ENCODE measurements at regions not wholly inside any gene's neighbourhood (a gene's known extent, or its start where the extent isn't known, plus 50 kb on each side); places are given as distances from the start of the nearest gene placed in this dataset.

DNA sequence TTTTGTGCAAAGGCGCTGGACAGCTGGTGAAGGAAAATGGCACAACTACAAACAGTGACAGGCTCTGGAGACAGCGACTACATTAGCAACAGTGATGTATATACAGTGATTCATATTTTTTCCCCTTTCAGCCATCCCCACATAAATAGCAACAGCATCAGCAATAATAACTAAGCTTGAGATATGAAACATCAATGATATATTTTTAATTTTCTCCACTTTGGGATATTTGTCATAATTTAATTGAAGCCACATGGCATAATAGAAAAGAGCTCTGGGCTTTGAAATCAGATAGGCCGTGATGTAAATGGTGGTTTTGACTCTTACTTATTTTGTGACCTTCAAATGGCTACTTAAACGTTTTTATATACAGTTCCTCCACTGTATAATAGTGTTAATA is 764.3 kb upstream of the PRMT6 start:
- TF ChIP-seq, protein P1, sequence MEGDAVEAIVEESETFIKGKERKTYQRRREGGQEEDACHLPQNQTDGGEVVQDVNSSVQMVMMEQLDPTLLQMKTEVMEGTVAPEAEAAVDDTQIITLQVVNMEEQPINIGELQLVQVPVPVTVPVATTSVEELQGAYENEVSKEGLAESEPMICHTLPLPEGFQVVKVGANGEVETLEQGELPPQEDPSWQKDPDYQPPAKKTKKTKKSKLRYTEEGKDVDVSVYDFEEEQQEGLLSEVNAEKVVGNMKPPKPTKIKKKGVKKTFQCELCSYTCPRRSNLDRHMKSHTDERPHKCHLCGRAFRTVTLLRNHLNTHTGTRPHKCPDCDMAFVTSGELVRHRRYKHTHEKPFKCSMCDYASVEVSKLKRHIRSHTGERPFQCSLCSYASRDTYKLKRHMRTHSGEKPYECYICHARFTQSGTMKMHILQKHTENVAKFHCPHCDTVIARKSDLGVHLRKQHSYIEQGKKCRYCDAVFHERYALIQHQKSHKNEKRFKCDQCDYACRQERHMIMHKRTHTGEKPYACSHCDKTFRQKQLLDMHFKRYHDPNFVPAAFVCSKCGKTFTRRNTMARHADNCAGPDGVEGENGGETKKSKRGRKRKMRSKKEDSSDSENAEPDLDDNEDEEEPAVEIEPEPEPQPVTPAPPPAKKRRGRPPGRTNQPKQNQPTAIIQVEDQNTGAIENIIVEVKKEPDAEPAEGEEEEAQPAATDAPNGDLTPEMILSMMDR (IDR thresholded peaks at IDR 0.05), result no peak
- TF ChIP-seq POLR2AphosphoS5 (IDR thresholded peaks at IDR 0.05) (no peak), POLR2A (IDR thresholded peaks at IDR 0.05) (no peak)
